H1 (cell line): ENCODE measurements at regions not wholly inside any gene's neighbourhood (a gene's known extent, or its start where the extent isn't known, plus 50 kb on each side); places are given as distances from the start of the nearest gene placed in this dataset.

Experiments used
- CTCF ChIA-PET: fragments of 300-600 bp; sonication (Branson Sonifier 250); formaldehyde crosslinking; loops from one replicate; lab custom pipeline; 2021; ENCODE audit not compliant: partially characterized antibody; lab: Charles Lee
- POLR2A ChIA-PET: fragments of 300-600 bp; sonication (Branson Sonifier 250); formaldehyde crosslinking; loops from one replicate; lab custom pipeline; 2021; ENCODE audit warnings: inconsistent platforms; ENCODE audit not compliant: partially characterized antibody; lab: Charles Lee
- DNase-seq, 2 experiments: peaks; one replicate each; pipeline versions ENCODE4 v3.0.0 to v3.0.0-alpha.2; 2010 to 2022; ENCODE audit warnings: low spot score in 2 of 2, low read depth in 1 of 2, mixed read lengths in 1 of 2
- FAIRE-seq: peaks from 2 replicates; lab custom pipeline; 2011; peaks lifted over from hg19 to GRCh38; lab: Jason Lieb, UNC
- H2AFZ ChIP-seq: 2 replicates; pipeline ENCODE4 v1.8.1; 2012; ENCODE audit warnings: low read length, inconsistent platforms
- H2AK5ac ChIP-seq: 2 replicates; pipeline ENCODE4 v1.6.1; 2013; ENCODE audit warnings: low read depth, low read length
- H2BK120ac ChIP-seq: replicated peaks from 2 replicates; pipeline ENCODE3; 2013; ENCODE audit warnings: low read depth, low read length, inconsistent platforms
- H2BK12ac ChIP-seq: 2 replicates; pipeline ENCODE4 v1.6.1; 2013; ENCODE audit warnings: low read depth, low read length
- H2BK15ac ChIP-seq: 2 replicates; pipeline ENCODE4 v1.6.1; 2013; ENCODE audit warnings: low read length
- H2BK20ac ChIP-seq: 2 replicates; pipeline ENCODE4 v1.6.1; 2013; ENCODE audit warnings: low read length
- H2BK5ac ChIP-seq: 2 replicates; pipeline ENCODE4 v1.6.1; 2013; ENCODE audit warnings: low read depth, low read length
- H3K14ac ChIP-seq: 2 replicates; pipeline ENCODE4 v1.6.1; 2013; ENCODE audit warnings: inconsistent platforms; ENCODE audit not compliant: insufficient read length
- H3K18ac ChIP-seq: 2 replicates; pipeline ENCODE4 v1.6.1; 2013; ENCODE audit warnings: low read length; ENCODE audit errors: extremely low read depth
- H3K23ac ChIP-seq: 2 replicates; pipeline ENCODE4 v1.6.1; 2013; ENCODE audit warnings: inconsistent platforms; ENCODE audit not compliant: insufficient read length
- H3K23me2 ChIP-seq: 2 replicates; pipeline ENCODE4 v1.6.1; 2013; ENCODE audit warnings: low read depth, low read length
- H3K27ac ChIP-seq: 2 replicates; pipeline ENCODE4 v1.6.1; 2011; ENCODE audit warnings: low read depth, low read length, inconsistent platforms
- H3K27me3 ChIP-seq, 4 experiments: replicated peaks in 1 of 4; 1 replicate in 1 of 4; 2 replicates in 3 of 4; pipeline versions ENCODE4 v1.6.1 to v1.8.1; 2011 to 2013; ENCODE audit warnings: low read length in 3 of 4, mild to moderate bottlenecking in 3 of 4, inconsistent platforms in 2 of 4, mixed read lengths in 2 of 4, moderate library complexity in 1 of 4; ENCODE audit not compliant: control insufficient read depth in 3 of 4, insufficient read depth in 3 of 4; ENCODE audit errors: extremely low read depth in 1 of 4
- H3K36me3 ChIP-seq, 4 experiments: 2 replicates each; pipeline versions ENCODE4 v1.6.1 to v1.8.1; 2011 to 2013; ENCODE audit warnings: mild to moderate bottlenecking in 4 of 4, low read length in 3 of 4, moderate library complexity in 2 of 4, control low read depth in 1 of 4, inconsistent platforms in 1 of 4; ENCODE audit not compliant: insufficient read depth in 4 of 4, control insufficient read depth in 2 of 4
- H3K4ac ChIP-seq: replicated peaks from 2 replicates; pipeline ENCODE3; 2013; ENCODE audit warnings: low read length, low read depth, mixed read lengths, inconsistent platforms; ENCODE audit not compliant: insufficient read length
- H3K4me1 ChIP-seq, 4 experiments: replicated peaks in 1 of 4; 1 replicate in 1 of 4; 2 replicates in 3 of 4; pipeline versions ENCODE4 v1.6.1 to v1.8.1; 2011 to 2013; ENCODE audit warnings: low read length in 3 of 4, inconsistent platforms in 2 of 4, mixed read lengths in 1 of 4; ENCODE audit not compliant: insufficient read depth in 4 of 4, control insufficient read depth in 3 of 4
- H3K4me2 ChIP-seq, 2 experiments: 2 replicates each; pipeline versions ENCODE4 v1.6.1 to v1.8.1; 2011 to 2013; ENCODE audit warnings: low read depth in 2 of 2, low read length in 2 of 2, control low read depth in 1 of 2, inconsistent platforms in 1 of 2, mild to moderate bottlenecking in 1 of 2; ENCODE audit not compliant: insufficient read depth in 1 of 2
- H3K4me3 ChIP-seq, 4 experiments: fragments of 200-600, 300-600 bp in 1 of 4; sonication (generic), shearing (Covaris generic), sonication (Bioruptor Twin) in 1 of 4; 2 replicates each; pipeline versions ENCODE4 v1.5.1 to v1.8.1; 2011 to 2016; ENCODE audit warnings: low read length in 4 of 4, low read depth in 3 of 4, control low read depth in 2 of 4, inconsistent platforms in 2 of 4, mild to moderate bottlenecking in 2 of 4, mixed read lengths in 1 of 4, moderate library complexity in 1 of 4; ENCODE audit not compliant: insufficient read depth in 2 of 4; ENCODE audit errors: extremely low read depth in 1 of 4
- H3K56ac ChIP-seq: replicated peaks from 2 replicates; pipeline ENCODE3; 2013; ENCODE audit warnings: low read depth, mild to moderate bottlenecking, mixed read lengths, low read length, inconsistent platforms; ENCODE audit not compliant: insufficient read length
- H3K79me1 ChIP-seq: 2 replicates; pipeline ENCODE4 v1.6.1; 2013; ENCODE audit warnings: low read depth, low read length, control low read depth
- H3K79me2 ChIP-seq, 2 experiments: 2 replicates each; pipeline versions ENCODE4 v1.6.1 to v1.8.1; 2012 to 2013; ENCODE audit warnings: low read length in 2 of 2, mild to moderate bottlenecking in 2 of 2, inconsistent platforms in 1 of 2; ENCODE audit not compliant: insufficient read depth in 2 of 2, control insufficient read depth in 1 of 2
- H3K9ac ChIP-seq, 4 experiments: replicated peaks in 1 of 4; 1 replicate in 1 of 4; 2 replicates in 3 of 4; pipeline versions ENCODE4 v1.6.1 to v1.8.1; 2011 to 2013; ENCODE audit warnings: low read depth in 3 of 4, low read length in 3 of 4, control low read depth in 2 of 4, mild to moderate bottlenecking in 2 of 4, moderate library complexity in 2 of 4, inconsistent platforms in 1 of 4; ENCODE audit errors: extremely low read depth in 1 of 4
- H3K9me3 ChIP-seq, 2 experiments: 2 replicates each; pipeline versions ENCODE4 v1.6.1 to v1.8.1; 2012 to 2013; ENCODE audit warnings: mild to moderate bottlenecking in 2 of 2, moderate library complexity in 2 of 2, control low read depth in 1 of 2, inconsistent platforms in 1 of 2, low read depth in 1 of 2, low read length in 1 of 2, mixed read lengths in 1 of 2; ENCODE audit not compliant: insufficient read depth in 2 of 2
- H4K20me1 ChIP-seq, 2 experiments: replicated peaks in 1 of 2; 2 replicates each; pipeline versions ENCODE3 to v1.8.1; 2011 to 2013; ENCODE audit warnings: inconsistent platforms in 2 of 2, low read length in 2 of 2, mild to moderate bottlenecking in 1 of 2; ENCODE audit not compliant: insufficient read depth in 2 of 2, control insufficient read depth in 1 of 2
- H4K5ac ChIP-seq: 2 replicates; pipeline ENCODE4 v1.6.1; 2013; ENCODE audit warnings: low read length, low read depth, mixed read lengths, inconsistent platforms; ENCODE audit not compliant: insufficient read length
- H4K8ac ChIP-seq: 2 replicates; pipeline ENCODE4 v1.8.0; 2013; ENCODE audit warnings: mild to moderate bottlenecking, moderate library complexity, low read length, inconsistent platforms; ENCODE audit not compliant: insufficient read depth; ENCODE audit errors: extremely low read depth
- H4K91ac ChIP-seq: replicated peaks from 2 replicates; pipeline ENCODE3; 2013; ENCODE audit warnings: low read length, mixed read lengths, inconsistent platforms; ENCODE audit not compliant: insufficient read length
- BCL11A ChIP-seq, 2 experiments: IDR thresholded peaks; one replicate each; pipeline ENCODE4 v1.6.1; 2011; ENCODE audit warnings: low read depth in 2 of 2, low read length in 2 of 2, mild to moderate bottlenecking in 2 of 2
- CBX8 ChIP-seq: fragments of 300-800, 300-1000 bp; sonication (generic); IDR thresholded peaks from 2 replicates; pipeline ENCODE4 v1.7.1; 2016; ENCODE audit warnings: low read depth, low read length, borderline replicate concordance
- CEBPB ChIP-seq: IDR thresholded peaks from 2 replicates; pipeline ENCODE4 v1.6.1; 2012; ENCODE audit warnings: low read depth, low read length
- CHD1 ChIP-seq: IDR thresholded peaks from 2 replicates; pipeline ENCODE4 v1.6.1; 2012; ENCODE audit warnings: low read depth, low read length, improper control_type of control experiment
- CTCF ChIP-seq, 3 experiments: IDR thresholded peaks; 1 replicate in 2 of 3; 2 replicates in 1 of 3; pipeline versions ENCODE4 v1.5.1 to v1.6.1; 2011; ENCODE audit warnings: low read length in 3 of 3, mild to moderate bottlenecking in 3 of 3, inconsistent platforms in 2 of 3, low read depth in 1 of 3, moderate library complexity in 1 of 3; ENCODE audit not compliant: insufficient read depth in 1 of 3; ENCODE audit errors: control extremely low read depth in 1 of 3
- RFX5 ChIP-seq: IDR thresholded peaks from 2 replicates; pipeline ENCODE4 v1.6.1; 2011; ENCODE audit warnings: low read depth, low read length, improper control_type of control experiment, borderline replicate concordance
- SUZ12 ChIP-seq: fragments of 200-600 bp; sonication (generic); IDR thresholded peaks from 2 replicates; pipeline ENCODE4 v1.6.1; 2012; ENCODE audit warnings: mild to moderate bottlenecking, inconsistent platforms, low read length, moderate library complexity, mixed read lengths
- USF2 ChIP-seq: IDR thresholded peaks from 2 replicates; pipeline ENCODE4 v1.6.1; 2011; ENCODE audit warnings: low read length, improper control_type of control experiment
- WGBS, 2 experiments: shearing (Covaris generic) in 1 of 2; methylation state at CpG; one replicate each; pipeline versions ENCODE4 v1.1.6 to v1.1.7; 2013 to 2015; ENCODE audit warnings: low lambda C conversion rate in 2 of 2, mixed read lengths in 2 of 2, inconsistent platforms in 1 of 2, low coverage in 1 of 2, missing lambda C conversion rate in 1 of 2; ENCODE audit not compliant: insufficient replicate concordance in 2 of 2, insufficient coverage in 1 of 2, insufficient read length in 1 of 2; ENCODE audit errors: extremely low coverage in 1 of 2, missing lambda C conversion rate in 1 of 2; 5-methylcytosine and 5-hydroxymethylcytosine counted together

GRCh38 chr15:62853114-62853840 is 189.3 kb upstream of the TPM1 start:
- H3K4ac ChIP-seq: no peak overlapping the region
- WGBS, 2 experiments: 86% methylated on average over 5 of the region's 5 CpGs; no CpG with 5 or more reads in 1 of the 2 experiments
- ChIA-PET CTCF (interaction anchor here (0.6 to 2.1 kb wide), 10 partner anchors 13 to 1211 kb away, joined by 3 to 5 read pairs (median 4); no protein-coding TSS in a partner anchor), POLR2A (interaction anchor here (1.0 to 12.8 kb wide), 4 partner anchors 13 to 192 kb away, joined by 3 to 195 read pairs (median 3); partner anchors contain the start of gene TPM1)
- H3K18ac ChIP-seq: no peak overlapping the region; the same call in 1 of the 2 replicates
- H3K23me2 ChIP-seq: no peaks in the 10 kb centered on the region; the same call in 1 of the 2 replicates
- H3K4me2 ChIP-seq: no peak overlapping the region
- H3K14ac ChIP-seq: no peak overlapping the region
- H4K5ac ChIP-seq: no peak overlapping the region
- FAIRE-seq: no peak
- H3K36me3 ChIP-seq: no peaks in the 10 kb centered on the region
- H4K91ac ChIP-seq: no peak overlapping the region
- peak overlapping the region; percentile 48; the same call in 1 of the 2 replicates for H2BK5ac ChIP-seq
- H3K56ac ChIP-seq: no peak overlapping the region
- H2AK5ac ChIP-seq: peak overlapping the region; percentile 16; the same call in 1 of the 2 replicates
- no peaks in the 10 kb centered on the region for H4K20me1 ChIP-seq
- H2AFZ ChIP-seq: no peak overlapping the region
- H3K23ac ChIP-seq: no peak overlapping the region
- H2BK20ac ChIP-seq: 0 out of 2 replicates have a peak overlapping the region, but pooled peaks have one; percentile 24
- no peaks in the 10 kb centered on the region for H3K27me3 ChIP-seq
- peaks cover 12 to 32% (median 26%) of the 10 kb centered on the region in 4 experiments for H3K4me1 ChIP-seq
- no peaks in the 10 kb centered on the region for H3K79me2 ChIP-seq
- H4K8ac ChIP-seq: no peak overlapping the region
- H2BK15ac ChIP-seq: no peak overlapping the region
- peak overlapping the region; percentile 14 for H2BK120ac ChIP-seq
- H3K9ac ChIP-seq: no peak overlapping the region
- H3K79me1 ChIP-seq: no peaks in the 10 kb centered on the region
- H3K27ac ChIP-seq: no peak overlapping the region
- no peaks in the 10 kb centered on the region for H3K9me3 ChIP-seq
- no peak overlapping the region for H3K4me3 ChIP-seq
- no peak for DNase-seq
- peak overlapping the region; percentile 62; the same call in 1 of the 2 replicates for H2BK12ac ChIP-seq
- no peak for TF ChIP-seq CHD1
- no peak for TF ChIP-seq CBX8
- no peak for TF ChIP-seq CTCF (IDR thresholded peaks at IDR 0.05; ENCODE audit: control extremely low read depth in 1 of 3, insufficient read depth in 1 of 3, low read depth in 1 of 3, low read length in 3 of 3)
- no peak for TF ChIP-seq CEBPB
- TF ChIP-seq SUZ12: no peak
- no peak for TF ChIP-seq USF2
- no peak for TF ChIP-seq RFX5
- no peak for TF ChIP-seq BCL11A (IDR thresholded peaks at IDR 0.05; ENCODE audit: low read depth in 2 of 2, low read length in 2 of 2)
